H9 (cell line): ENCODE measurements at regions not wholly inside any gene's neighbourhood (a gene's known extent, or its start where the extent isn't known, plus 50 kb on each side); places are given as distances from the start of the nearest gene placed in this dataset.

Experiments used
- DNase-seq: peaks from one replicate; pipeline ENCODE4 v3.0.0-alpha.2; 2017
- H2AFZ ChIP-seq: one replicate; pipeline ENCODE4 v1.6.1; 2013; ENCODE audit warnings: mild to moderate bottlenecking, low read length, control low read depth, moderate library complexity
- H2AK5ac ChIP-seq: 2 replicates; pipeline ENCODE4 v1.6.1; 2013; ENCODE audit warnings: low read length, control low read depth, mixed read lengths; ENCODE audit not compliant: insufficient read length
- H2BK120ac ChIP-seq: one replicate; pipeline ENCODE4 v1.6.1; 2013; ENCODE audit warnings: low read depth, mild to moderate bottlenecking, low read length, control low read depth, inconsistent platforms; ENCODE audit not compliant: poor library complexity, severe bottlenecking
- H2BK12ac ChIP-seq: 2 replicates; pipeline ENCODE4 v1.6.1; 2013; ENCODE audit warnings: low read length, control low read depth, mixed read lengths, low read depth; ENCODE audit not compliant: insufficient read length
- H2BK15ac ChIP-seq: 2 replicates; pipeline ENCODE4 v1.6.1; 2013; ENCODE audit warnings: low read depth, low read length, control low read depth
- H2BK20ac ChIP-seq: one replicate; pipeline ENCODE4 v1.6.1; 2013; ENCODE audit warnings: low read depth, mild to moderate bottlenecking, low read length, control low read depth, inconsistent platforms; ENCODE audit not compliant: poor library complexity, severe bottlenecking
- H2BK5ac ChIP-seq: 2 replicates; pipeline ENCODE4 v1.6.1; 2013; ENCODE audit warnings: low read length, control low read depth, mixed read lengths; ENCODE audit not compliant: insufficient read length
- H3K14ac ChIP-seq: 2 replicates; pipeline ENCODE4 v1.6.1; 2013; ENCODE audit warnings: low read length, control low read depth; ENCODE audit not compliant: insufficient read depth
- H3K18ac ChIP-seq: 2 replicates; pipeline ENCODE4 v1.6.1; 2013; ENCODE audit warnings: low read depth, mild to moderate bottlenecking, mixed read lengths, low read length, control low read depth; ENCODE audit not compliant: insufficient read length
- H3K23ac ChIP-seq: 2 replicates; pipeline ENCODE4 v1.6.1; 2013; ENCODE audit warnings: low read length, control low read depth, mixed read lengths, low read depth; ENCODE audit not compliant: insufficient read length
- H3K23me2 ChIP-seq: 2 replicates; pipeline ENCODE4 v1.6.1; 2013; ENCODE audit warnings: low read depth, mild to moderate bottlenecking, mixed read lengths, low read length, control low read depth; ENCODE audit not compliant: insufficient read length, poor library complexity, severe bottlenecking
- H3K27ac ChIP-seq: 2 replicates; pipeline ENCODE4 v1.5.1; 2013; ENCODE audit warnings: low read length, control low read depth, mixed read lengths, low read depth; ENCODE audit not compliant: insufficient read length
- H3K27me3 ChIP-seq: 2 replicates; pipeline ENCODE4 v1.6.1; 2013; ENCODE audit warnings: low read length, control low read depth, inconsistent platforms; ENCODE audit not compliant: insufficient read depth
- H3K4ac ChIP-seq: 2 replicates; pipeline ENCODE4 v1.6.1; 2013; ENCODE audit warnings: low read depth, mild to moderate bottlenecking, control low read depth, inconsistent platforms, low read length, moderate library complexity
- H3K4me1 ChIP-seq: 2 replicates; pipeline ENCODE4 v1.6.1; 2013; ENCODE audit warnings: low read length, control low read depth, inconsistent platforms; ENCODE audit not compliant: insufficient read depth
- H3K4me2 ChIP-seq: 2 replicates; pipeline ENCODE4 v1.6.1; 2013; ENCODE audit warnings: low read length, control low read depth, mixed read lengths; ENCODE audit not compliant: insufficient read length, insufficient read depth
- H3K56ac ChIP-seq: 2 replicates; pipeline ENCODE4 v1.6.1; 2013; ENCODE audit warnings: low read depth, mild to moderate bottlenecking, mixed read lengths, low read length, control low read depth; ENCODE audit not compliant: insufficient read length
- H3K79me1 ChIP-seq: 2 replicates; pipeline ENCODE4 v1.6.1; 2013; ENCODE audit warnings: low read depth, mild to moderate bottlenecking, moderate library complexity, low read length, control low read depth, inconsistent platforms; ENCODE audit not compliant: insufficient read depth, poor library complexity, severe bottlenecking
- H3K79me2 ChIP-seq: 2 replicates; pipeline ENCODE4 v1.6.1; 2013; ENCODE audit warnings: low read length, control low read depth, inconsistent platforms; ENCODE audit not compliant: insufficient read depth
- H3K9ac ChIP-seq: 2 replicates; pipeline ENCODE4 v1.6.1; 2013; ENCODE audit warnings: low read length, control low read depth, mixed read lengths; ENCODE audit not compliant: insufficient read length; ENCODE audit errors: extremely low read depth
- H3K9me3 ChIP-seq: one replicate; pipeline ENCODE4 v1.6.1; 2013; ENCODE audit warnings: low read depth, low read length, inconsistent platforms; ENCODE audit not compliant: control insufficient read depth
- H3T11ph ChIP-seq: one replicate; pipeline ENCODE4 v1.6.1; 2013; ENCODE audit warnings: mild to moderate bottlenecking, low read length, control low read depth, inconsistent platforms
- H4K20me1 ChIP-seq: one replicate; pipeline ENCODE4 v1.6.1; 2013; ENCODE audit not compliant: control insufficient read depth, insufficient read length, insufficient read depth
- H4K5ac ChIP-seq: 2 replicates; pipeline ENCODE4 v1.6.1; 2013; ENCODE audit warnings: low read depth, mild to moderate bottlenecking, mixed read lengths, low read length, control low read depth; ENCODE audit not compliant: insufficient read length
- H4K8ac ChIP-seq: replicated peaks from 2 replicates; pipeline ENCODE4 v1.6.1; 2013; ENCODE audit warnings: low read length, control low read depth, mixed read lengths, low read depth; ENCODE audit not compliant: insufficient read length
- H4K91ac ChIP-seq: 2 replicates; pipeline ENCODE4 v1.6.1; 2013; ENCODE audit warnings: low read depth, mild to moderate bottlenecking, moderate library complexity, mixed read lengths, low read length, control low read depth; ENCODE audit not compliant: insufficient read length
- H3K27ac Mint-ChIP-seq, 3 experiments: 2 replicates in 2 of 3; 3 replicates in 1 of 3; pipeline ENCODE4 v1.8.0; 2020 to 2021; ENCODE audit warnings: mixed read lengths in 3 of 3, mild to moderate bottlenecking in 1 of 3, moderate library complexity in 1 of 3
- H3K27me3 Mint-ChIP-seq: 2 replicates; pipeline ENCODE4 v1.8.0; 2021; ENCODE audit warnings: low read depth, mild to moderate bottlenecking, moderate library complexity, mixed read lengths
- H3K36me3 Mint-ChIP-seq, 3 experiments: 2 replicates in 2 of 3; 3 replicates in 1 of 3; pipeline ENCODE4 v1.8.0; 2020 to 2021; ENCODE audit warnings: low read depth in 3 of 3, mixed read lengths in 3 of 3; ENCODE audit not compliant: insufficient read depth in 1 of 3
- H3K4me1 Mint-ChIP-seq, 2 experiments: 2 replicates each; pipeline ENCODE4 v1.8.0; 2020; ENCODE audit warnings: mixed read lengths in 2 of 2
- H3K4me3 Mint-ChIP-seq, 2 experiments: 2 replicates in 1 of 2; 3 replicates in 1 of 2; pipeline ENCODE4 v1.8.0; 2020 to 2021; ENCODE audit warnings: mild to moderate bottlenecking in 2 of 2, mixed read lengths in 2 of 2, moderate library complexity in 1 of 2
- H3K9me3 Mint-ChIP-seq, 2 experiments: 2 replicates in 1 of 2; 3 replicates in 1 of 2; pipeline ENCODE4 v1.8.0; 2020; ENCODE audit warnings: mild to moderate bottlenecking in 2 of 2, mixed read lengths in 2 of 2, moderate library complexity in 1 of 2
- CTCF ChIP-seq: fragments of 200-600 bp; sonication (generic); conservative IDR thresholded peaks from 3 replicates; pipeline ENCODE4 v1.8.0; 2021; ENCODE audit warnings: antibody characterized with exemption, mild to moderate bottlenecking
- WGBS: extraction: QIAGEN DNeasy Blood & Tissue Kit; methylation state at CpG from one replicate; pipeline ENCODE4 v1.1.7; 2013; ENCODE audit warnings: missing lambda C conversion rate, low lambda C conversion rate, mixed read lengths; ENCODE audit not compliant: insufficient read length; ENCODE audit errors: extremely low coverage; 5-methylcytosine and 5-hydroxymethylcytosine counted together

GRCh38 chr2:41993435-41993925, 54.3 kb upstream of the PKDCC start:
- Histone ChIP-seq H3K9me3 (no peaks in the 10 kb centered on the region), H3K4me1 (0 out of 2 replicates have a peak, but pooled peaks cover 5% of the 10 kb centered on the region), H2BK5ac (no peak overlapping the region), H2BK120ac (no peak overlapping the region), H2BK12ac (no peak overlapping the region), H3K18ac (no peak overlapping the region), H3K79me2 (no peaks in the 10 kb centered on the region), H3K79me1 (no peaks in the 10 kb centered on the region), H3K9ac (no peak overlapping the region), H3K4me2 (no peak overlapping the region), H3K4ac (no peak overlapping the region), H3K23me2 (no peaks in the 10 kb centered on the region), H2AK5ac (no peak overlapping the region), H3T11ph (no peak overlapping the region), H4K91ac (no peak overlapping the region), H4K20me1 (no peaks in the 10 kb centered on the region), H2AFZ (no peak overlapping the region), H2BK15ac (no peak overlapping the region), H3K23ac (no peak overlapping the region), H3K14ac (no peak overlapping the region), H3K56ac (no peak overlapping the region), H4K5ac (no peak overlapping the region), H4K8ac (no peak overlapping the region), H3K27ac (no peak overlapping the region), H2BK20ac (no peak overlapping the region), H3K27me3 (no peaks in the 10 kb centered on the region)
- Mint-ChIP-seq H3K36me3 (peaks cover 5 to 7% (median 5%) of the 10 kb centered on the region in 3 experiments; a peak in 5 of 7 replicates), H3K9me3 (peaks cover 6 to 10% of the 10 kb centered on the region in 2 experiments), H3K27ac (no peak overlapping the region), H3K4me3 (no peak overlapping the region), H3K4me1 (peaks cover 29 to 39% of the 10 kb centered on the region in 2 experiments), H3K27me3 (peaks cover 3% of the 10 kb centered on the region)
- no peak for TF ChIP-seq CTCF
- no CpG with 5 or more reads among the region's 5 CpGs for WGBS
- no peak for DNase-seq
